Duodenal mucosa (tissue), 2 donors: ENCODE measurements at regions not wholly inside any gene's neighbourhood (a gene's known extent, or its start where the extent isn't known, plus 50 kb on each side); places are given as distances from the start of the nearest gene placed in this dataset.

Experiments used
- H3K27ac ChIP-seq: one replicate; pipeline ENCODE4 v1.7.0; 2013; ENCODE audit warnings: low read depth, low read length
- H3K27me3 ChIP-seq, 2 donors: one replicate each; pipeline ENCODE4 v1.7.0; 2013; ENCODE audit warnings: low read length in 2 of 2, control low read depth in 1 of 2; ENCODE audit not compliant: insufficient read depth in 2 of 2, control insufficient read depth in 1 of 2
- H3K36me3 ChIP-seq, 2 donors: one replicate each; pipeline ENCODE4 v1.7.0; 2013; ENCODE audit warnings: low read length in 2 of 2, control low read depth in 1 of 2; ENCODE audit not compliant: insufficient read depth in 2 of 2, control insufficient read depth in 1 of 2
- H3K4me1 ChIP-seq, 2 donors: one replicate each; pipeline ENCODE4 v1.7.0; 2013; ENCODE audit warnings: low read length in 2 of 2, control low read depth in 1 of 2; ENCODE audit not compliant: insufficient read depth in 2 of 2, control insufficient read depth in 1 of 2
- H3K4me3 ChIP-seq, 2 donors: one replicate each; pipeline ENCODE4 v1.7.0; 2013; ENCODE audit warnings: low read length in 2 of 2, low read depth in 1 of 2
- H3K9ac ChIP-seq, 2 donors: one replicate each; pipeline ENCODE4 v1.7.0; 2013; ENCODE audit warnings: low read length in 2 of 2, low read depth in 1 of 2
- H3K9me3 ChIP-seq, 2 donors: one replicate each; pipeline ENCODE4 v1.7.0; 2013; ENCODE audit warnings: low read length in 2 of 2, control low read depth in 1 of 2; ENCODE audit not compliant: control insufficient read depth in 1 of 2

DNA sequence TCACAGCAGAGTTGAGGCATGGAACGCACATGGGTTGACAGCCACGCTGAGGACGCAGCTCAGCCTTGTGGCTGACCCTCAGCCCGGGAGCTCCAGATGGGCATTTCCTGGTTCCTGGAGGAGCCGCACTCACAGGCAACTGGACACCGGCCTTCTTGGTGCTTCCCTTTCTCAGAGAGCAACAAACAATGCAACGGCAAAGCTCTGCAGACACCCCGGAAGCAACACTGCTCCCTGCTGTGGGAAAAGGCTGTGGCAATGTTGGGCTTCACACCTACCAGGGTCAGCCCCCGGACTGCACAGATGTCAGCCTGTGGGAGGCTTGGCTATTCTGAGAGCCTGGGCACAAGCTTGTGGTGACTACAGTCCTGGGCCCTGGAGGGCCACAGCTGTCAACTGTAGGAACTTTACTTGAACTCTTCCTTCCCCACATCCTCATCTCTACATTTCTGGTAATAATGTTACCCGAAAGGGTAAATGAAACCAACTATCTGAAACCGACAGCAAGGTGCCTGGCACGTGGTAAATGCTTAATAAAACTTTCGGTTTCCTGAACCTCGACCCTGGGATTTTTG, 597.5 kb upstream of the MKI67 start:
- Histone ChIP-seq H3K4me1 (no peaks in the 10 kb centered on the region), H3K27me3 (no peaks in the 10 kb centered on the region), H3K9ac (no peak overlapping the region), H3K4me3 (no peak overlapping the region), H3K27ac (no peak overlapping the region), H3K36me3 (no peaks in the 10 kb centered on the region), H3K9me3 (no peaks in the 10 kb centered on the region)

GRCh38 chr10:128725531-128725930, 599.3 kb upstream of the MKI67 start:
- no peaks in the 10 kb centered on the region for H3K36me3 ChIP-seq
- no peaks in the 10 kb centered on the region for H3K27me3 ChIP-seq
- H3K4me1 ChIP-seq: no peaks in the 10 kb centered on the region
- no peak overlapping the region for H3K4me3 ChIP-seq
- H3K9me3 ChIP-seq: no peaks in the 10 kb centered on the region
- no peak overlapping the region for H3K9ac ChIP-seq
- no peak overlapping the region for H3K27ac ChIP-seq

- Histone ChIP-seq H3K4me3 (no peak overlapping the region), H3K36me3 (no peaks in the 10 kb centered on the region), H3K4me1 (no peaks in the 10 kb centered on the region)
These were observed 600.9 kb upstream of the MKI67 start for GRCh38 chr10:128727114-128727513.

GRCh38 chr10:128729910-128730420, 603.7 kb upstream of the MKI67 start:
- Histone ChIP-seq H3K27me3 (no peaks in the 10 kb centered on the region), H3K4me3 (no peak overlapping the region), H3K9me3 (no peaks in the 10 kb centered on the region), H3K9ac (no peak overlapping the region), H3K27ac (no peak overlapping the region), H3K4me1 (no peaks in the 10 kb centered on the region), H3K36me3 (no peaks in the 10 kb centered on the region)

More at GRCh38 chr10:128727114-128727513, 600.9 kb upstream of the MKI67 start:
- H3K9ac ChIP-seq: no peak overlapping the region
- no peaks in the 10 kb centered on the region for H3K9me3 ChIP-seq
- H3K27ac ChIP-seq: no peak overlapping the region
- H3K27me3 ChIP-seq: no peaks in the 10 kb centered on the region

DNA sequence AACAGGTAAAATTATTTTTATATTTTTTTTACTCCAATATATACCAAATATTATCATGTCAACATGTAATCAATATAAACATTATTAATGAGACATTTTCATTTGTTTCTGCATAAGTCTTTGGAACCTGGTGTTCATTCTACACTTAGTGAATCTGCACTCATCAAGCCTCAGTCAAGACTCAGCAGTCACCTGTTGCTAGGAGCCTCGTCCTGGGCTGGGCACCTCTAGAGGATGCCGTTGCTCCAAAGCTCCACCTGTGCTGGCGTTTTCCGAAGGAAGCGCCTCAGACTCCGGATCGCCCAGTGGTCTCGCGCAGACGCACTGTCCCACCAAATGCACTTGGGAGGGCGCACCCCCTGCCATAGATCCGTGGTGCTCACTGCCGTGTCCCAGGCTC, 604.7 kb upstream of the MKI67 start:
- Histone ChIP-seq H3K4me3 (no peak overlapping the region), H3K9ac (no peak overlapping the region), H3K27me3 (no peaks in the 10 kb centered on the region), H3K9me3 (no peaks in the 10 kb centered on the region), H3K4me1 (no peaks in the 10 kb centered on the region), H3K36me3 (no peaks in the 10 kb centered on the region), H3K27ac (no peak overlapping the region)

GRCh38 chr10:128734161-128734560, 607.9 kb upstream of the MKI67 start:
- Histone ChIP-seq H3K9ac (no peak overlapping the region), H3K9me3 (no peaks in the 10 kb centered on the region), H3K4me1 (no peaks in the 10 kb centered on the region), H3K27ac (no peak overlapping the region), H3K27me3 (no peaks in the 10 kb centered on the region), H3K36me3 (no peaks in the 10 kb centered on the region), H3K4me3 (no peak overlapping the region)

- Histone ChIP-seq H3K4me3 (no peak overlapping the region), H3K27me3 (no peaks in the 10 kb centered on the region), H3K9me3 (no peaks in the 10 kb centered on the region), H3K36me3 (no peaks in the 10 kb centered on the region), H3K9ac (no peak overlapping the region), H3K4me1 (no peaks in the 10 kb centered on the region), H3K27ac (no peak overlapping the region)
These were observed 608.5 kb upstream of the MKI67 start for GRCh38 chr10:128734734-128735133.

DNA sequence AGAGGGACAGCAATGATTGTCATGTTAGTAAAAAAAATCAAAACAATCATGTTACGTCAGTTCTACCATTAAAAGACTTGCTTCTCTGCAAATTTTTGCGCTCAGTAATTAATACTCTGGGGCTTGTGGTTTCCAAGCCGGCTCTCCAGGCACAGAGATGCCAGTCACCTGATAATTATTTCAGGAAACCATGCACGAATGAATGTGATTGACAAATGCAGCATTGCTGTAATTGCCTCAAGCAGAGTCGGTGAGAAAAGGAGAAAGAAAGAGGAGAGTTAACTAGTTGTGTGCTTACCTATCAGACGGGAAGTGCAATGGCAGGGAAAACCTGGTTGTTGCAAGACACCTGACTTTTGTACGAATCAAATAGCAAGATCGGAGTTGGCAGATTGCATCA, 609.8 kb upstream of the MKI67 start:
- Histone ChIP-seq H3K27ac (no peak overlapping the region), H3K4me3 (no peak overlapping the region), H3K36me3 (no peaks in the 10 kb centered on the region), H3K4me1 (no peaks in the 10 kb centered on the region), H3K9me3 (no peaks in the 10 kb centered on the region), H3K9ac (no peak overlapping the region), H3K27me3 (no peaks in the 10 kb centered on the region)

DNA sequence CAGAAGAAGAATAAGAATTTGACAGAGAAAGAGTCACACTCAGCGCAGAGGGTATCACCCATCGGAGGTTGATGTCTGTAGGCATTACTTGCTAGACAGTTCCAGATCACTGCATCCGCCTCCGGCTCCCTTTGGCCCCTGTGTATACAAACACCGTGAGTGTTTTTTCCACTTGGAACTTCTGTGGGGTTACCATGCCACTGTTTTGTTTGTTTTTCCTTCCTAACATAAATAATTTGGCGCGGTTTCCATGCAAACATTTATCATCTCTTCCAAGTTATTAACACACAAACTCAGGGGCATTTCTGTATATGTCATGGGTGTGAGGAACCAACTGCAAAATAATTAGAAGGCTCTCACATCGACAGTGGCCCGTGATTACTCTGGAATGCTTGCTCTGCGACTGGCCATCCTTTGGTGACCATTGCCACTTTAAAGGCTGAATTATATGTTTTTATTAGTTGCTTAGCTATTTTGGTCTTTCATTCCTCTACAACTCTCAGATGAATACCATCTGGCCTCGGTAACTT, 612.2 kb upstream of the MKI67 start:
- Histone ChIP-seq H3K4me3 (no peak overlapping the region), H3K27ac (no peak overlapping the region), H3K9ac (no peak overlapping the region), H3K9me3 (no peaks in the 10 kb centered on the region), H3K27me3 (no peaks in the 10 kb centered on the region), H3K36me3 (no peaks in the 10 kb centered on the region), H3K4me1 (no peaks in the 10 kb centered on the region)

DNA sequence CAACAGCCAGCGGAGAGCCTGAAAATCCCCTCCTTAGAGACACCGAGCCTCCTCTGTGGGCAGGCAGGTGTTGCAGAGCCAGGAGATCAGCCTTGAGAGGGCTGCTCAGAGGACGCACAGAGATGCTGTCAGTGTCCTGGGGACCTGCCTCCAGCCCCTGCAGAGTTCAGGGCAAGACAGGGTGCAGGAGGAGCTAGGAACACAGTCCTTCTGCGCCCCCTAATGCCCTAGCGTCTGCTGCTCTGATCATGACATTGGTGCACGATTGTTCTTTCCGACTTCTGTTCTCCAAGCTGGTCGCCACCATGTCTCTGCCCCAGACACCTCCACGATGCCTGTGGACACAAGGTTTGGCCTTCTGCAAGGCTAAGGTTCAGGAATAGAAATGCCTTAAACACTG, 613.7 kb upstream of the MKI67 start:
- H3K9me3 ChIP-seq: no peaks in the 10 kb centered on the region
- H3K36me3 ChIP-seq: no peaks in the 10 kb centered on the region
- no peak overlapping the region for H3K4me3 ChIP-seq
- no peak overlapping the region for H3K27ac ChIP-seq
- no peak overlapping the region for H3K9ac ChIP-seq
- H3K27me3 ChIP-seq: no peaks in the 10 kb centered on the region
- H3K4me1 ChIP-seq: no peaks in the 10 kb centered on the region
